ENCODE measurements at regions not wholly inside any gene's neighbourhood (a gene's known extent, or its start where the extent isn't known, plus 50 kb on each side); places are given as distances from the start of the nearest gene placed in this dataset.

GRCh38 chr20:48420176-48420575 is 407.6 kb downstream of the PREX1 start:
- TF ChIP-seq, protein P1, sequence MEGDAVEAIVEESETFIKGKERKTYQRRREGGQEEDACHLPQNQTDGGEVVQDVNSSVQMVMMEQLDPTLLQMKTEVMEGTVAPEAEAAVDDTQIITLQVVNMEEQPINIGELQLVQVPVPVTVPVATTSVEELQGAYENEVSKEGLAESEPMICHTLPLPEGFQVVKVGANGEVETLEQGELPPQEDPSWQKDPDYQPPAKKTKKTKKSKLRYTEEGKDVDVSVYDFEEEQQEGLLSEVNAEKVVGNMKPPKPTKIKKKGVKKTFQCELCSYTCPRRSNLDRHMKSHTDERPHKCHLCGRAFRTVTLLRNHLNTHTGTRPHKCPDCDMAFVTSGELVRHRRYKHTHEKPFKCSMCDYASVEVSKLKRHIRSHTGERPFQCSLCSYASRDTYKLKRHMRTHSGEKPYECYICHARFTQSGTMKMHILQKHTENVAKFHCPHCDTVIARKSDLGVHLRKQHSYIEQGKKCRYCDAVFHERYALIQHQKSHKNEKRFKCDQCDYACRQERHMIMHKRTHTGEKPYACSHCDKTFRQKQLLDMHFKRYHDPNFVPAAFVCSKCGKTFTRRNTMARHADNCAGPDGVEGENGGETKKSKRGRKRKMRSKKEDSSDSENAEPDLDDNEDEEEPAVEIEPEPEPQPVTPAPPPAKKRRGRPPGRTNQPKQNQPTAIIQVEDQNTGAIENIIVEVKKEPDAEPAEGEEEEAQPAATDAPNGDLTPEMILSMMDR (IDR thresholded peaks at IDR 0.05): no peak
- TF ChIP-seq POLR2AphosphoS5 (IDR thresholded peaks at IDR 0.05; ENCODE audit: insufficient read depth in 1 of 2, low read depth in 1 of 2): no peak
- TF ChIP-seq POLR2A (IDR thresholded peaks at IDR 0.05): no peak
- Histone ChIP-seq H3K27me3 (no peaks in the 10 kb centered on the region), H3K9me3 (no peaks in the 10 kb centered on the region), H3K27ac (no peak overlapping the region), H3K36me3 (no peaks in the 10 kb centered on the region), H3K4me1 (no peaks in the 10 kb centered on the region), H3K4me3 (no peak overlapping the region)
- intact Hi-C loops (cut with DNase I): no loop called here
- no peak for DNase-seq (ENCODE audit: extremely low spot score in 2 of 2)

- TF ChIP-seq, protein P1 (IDR thresholded peaks at IDR 0.05): no peak
- no peak for TF ChIP-seq POLR2AphosphoS5 (IDR thresholded peaks at IDR 0.05; ENCODE audit: insufficient read depth in 1 of 2, low read depth in 1 of 2)
- no peak for TF ChIP-seq POLR2A (IDR thresholded peaks at IDR 0.05)
- intact Hi-C loops (cut with DNase I): no loop called here
- H3K4me1 ChIP-seq: no peaks in the 10 kb centered on the region
- H3K9me3 ChIP-seq: no peaks in the 10 kb centered on the region
- no peak overlapping the region for H3K27ac ChIP-seq
- H3K36me3 ChIP-seq: no peaks in the 10 kb centered on the region
- H3K27me3 ChIP-seq: no peaks in the 10 kb centered on the region
- no peak for DNase-seq (ENCODE audit: extremely low spot score in 2 of 2)
- no peak overlapping the region for H3K4me3 ChIP-seq
These were observed 408.6 kb downstream of the PREX1 start for GRCh38 chr20:48419173-48419572.

- intact Hi-C loops (cut with DNase I): no loop called here
- TF ChIP-seq POLR2A (IDR thresholded peaks at IDR 0.05) (no peak), POLR2AphosphoS5 (IDR thresholded peaks at IDR 0.05; ENCODE audit: insufficient read depth in 1 of 2, low read depth in 1 of 2) (no peak)
- TF ChIP-seq, protein P1 (IDR thresholded peaks at IDR 0.05): no peak
- no peaks in the 10 kb centered on the region for H3K27me3 ChIP-seq
- no peak overlapping the region for H3K27ac ChIP-seq
- DNase-seq (ENCODE audit: extremely low spot score in 2 of 2): no peak
- H3K9me3 ChIP-seq: no peaks in the 10 kb centered on the region
- peaks cover 6% of the 10 kb centered on the region for H3K4me1 ChIP-seq
- no peak overlapping the region for H3K4me3 ChIP-seq
- no peaks in the 10 kb centered on the region for H3K36me3 ChIP-seq
These were observed 411.8 kb downstream of the PREX1 start for GRCh38 chr20:48416002-48416401.

DNA sequence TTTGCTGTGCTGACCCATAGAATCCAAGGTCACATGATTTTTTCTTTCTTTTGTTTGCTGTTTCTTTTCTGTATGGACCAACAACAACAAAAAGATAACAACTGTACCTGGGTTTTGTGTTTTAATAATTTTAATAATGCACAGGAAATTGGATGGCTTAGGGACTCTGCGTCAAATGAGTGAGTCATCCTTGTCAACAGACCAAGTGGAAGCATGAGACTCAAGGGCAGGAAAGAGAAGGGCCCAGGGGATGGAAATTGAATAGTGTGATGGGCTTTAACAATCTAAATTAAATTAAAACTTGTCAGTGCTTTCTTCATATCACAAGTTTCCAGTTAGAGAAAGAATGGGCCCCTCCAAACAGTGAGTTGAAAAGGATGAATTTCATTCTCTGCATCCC is 413.0 kb downstream of the PREX1 start:
- H3K9me3 ChIP-seq: no peaks in the 10 kb centered on the region
- H3K27me3 ChIP-seq: no peaks in the 10 kb centered on the region
- intact Hi-C loops (cut with DNase I): no loop called here
- H3K4me3 ChIP-seq: no peak overlapping the region
- no peaks in the 10 kb centered on the region for H3K36me3 ChIP-seq
- TF ChIP-seq, protein P1 (IDR thresholded peaks at IDR 0.05): no peak
- TF ChIP-seq POLR2A (IDR thresholded peaks at IDR 0.05): no peak
- TF ChIP-seq POLR2AphosphoS5 (IDR thresholded peaks at IDR 0.05; ENCODE audit: insufficient read depth in 1 of 2, low read depth in 1 of 2): no peak
- no peak overlapping the region for H3K27ac ChIP-seq
- H3K4me1 ChIP-seq: peaks cover 16% of the 10 kb centered on the region
- no peak for DNase-seq (ENCODE audit: extremely low spot score in 2 of 2)

- Histone ChIP-seq H3K4me1 (peaks cover 16% of the 10 kb centered on the region), H3K27me3 (no peaks in the 10 kb centered on the region), H3K27ac (peak overlapping the region; percentile 12), H3K9me3 (no peaks in the 10 kb centered on the region), H3K4me3 (no peak overlapping the region), H3K36me3 (no peaks in the 10 kb centered on the region)
- intact Hi-C loops (cut with DNase I): no loop called here
- TF ChIP-seq POLR2AphosphoS5 (IDR thresholded peaks at IDR 0.05; ENCODE audit: insufficient read depth in 1 of 2, low read depth in 1 of 2): no peak
- no peak for TF ChIP-seq POLR2A (IDR thresholded peaks at IDR 0.05)
- TF ChIP-seq, protein P1 (IDR thresholded peaks at IDR 0.05): no peak
- no peak for DNase-seq (ENCODE audit: extremely low spot score in 2 of 2)
These were observed 415.8 kb downstream of the PREX1 start for GRCh38 chr20:48411919-48412522.
